Vagina (tissue), 2 donors: ENCODE measurements at regions not wholly inside any gene's neighbourhood (a gene's known extent, or its start where the extent isn't known, plus 50 kb on each side); places are given as distances from the start of the nearest gene placed in this dataset.

Experiments
- DNase-seq, 2 donors: peaks; one replicate each; pipeline ENCODE4 v3.0.0-alpha.2; 2017; ENCODE audit errors: extremely low spot score in 2 of 2
- H3K27ac ChIP-seq: fragments of 200-600 bp; sonication (generic); one replicate; pipeline ENCODE4 v1.5.1; 2019
- H3K27me3 ChIP-seq: fragments of 200-600 bp; sonication (generic); one replicate; pipeline ENCODE4 v1.5.1; 2019
- H3K36me3 ChIP-seq, 2 donors: fragments of 200-600 bp; sonication (generic); one replicate each; pipeline ENCODE4 v1.5.1; 2017 to 2019
- H3K4me1 ChIP-seq: fragments of 200-600 bp; sonication (generic); one replicate; pipeline ENCODE4 v1.5.1; 2019
- H3K4me3 ChIP-seq, 2 donors: fragments of 200-600 bp; sonication (generic); 1 replicate in 1 of 2; 2 replicates in 1 of 2; pipeline ENCODE4 v1.5.1; 2016 to 2019
- H3K9me3 ChIP-seq: fragments of 200-600 bp; sonication (generic); one replicate; pipeline ENCODE4 v1.5.1; 2019
- POLR2A ChIP-seq, 2 donors: fragments of 450-650 bp; IDR thresholded peaks; one replicate each; pipeline ENCODE4 v1.6.1; 2017; ENCODE audit warnings: antibody characterized with exemption in 2 of 2, mild to moderate bottlenecking in 2 of 2, moderate library complexity in 2 of 2
- POLR2AphosphoS5 ChIP-seq, 2 donors: sonication (generic); formaldehyde crosslinking; IDR thresholded peaks; one replicate each; pipeline ENCODE4 v1.9.0; 2017; ENCODE audit warnings: antibody characterized with exemption in 2 of 2, mild to moderate bottlenecking in 2 of 2, low read depth in 1 of 2; ENCODE audit not compliant: insufficient read depth in 1 of 2
- intact Hi-C: fragments of 100-400 bp; cut with DNase I; formaldehyde crosslinking; loops from one replicate; pipeline ENCODE4 v1.15.1; 2023
- TF ChIP-seq, protein P1 (sequence below), 3 experiments: fragments of 450-650 bp in 2 of 3; fragments of 200-600 bp in 1 of 3; sonication (generic) in 1 of 3; IDR thresholded peaks; one replicate each; pipeline ENCODE4 v1.5.1; 2017 to 2019; ENCODE audit warnings: antibody characterized with exemption in 3 of 3, mild to moderate bottlenecking in 2 of 3, moderate library complexity in 2 of 3

- DNase-seq: no peak
- no peaks in the 10 kb centered on the region for H3K4me1 ChIP-seq
- H3K36me3 ChIP-seq: no peaks in the 10 kb centered on the region
- H3K27ac ChIP-seq: no peak overlapping the region
- H3K4me3 ChIP-seq: no peak overlapping the region
- no peaks in the 10 kb centered on the region for H3K27me3 ChIP-seq
- intact Hi-C loops: no loop called here
- H3K9me3 ChIP-seq: no peaks in the 10 kb centered on the region
- TF ChIP-seq, protein P1, sequence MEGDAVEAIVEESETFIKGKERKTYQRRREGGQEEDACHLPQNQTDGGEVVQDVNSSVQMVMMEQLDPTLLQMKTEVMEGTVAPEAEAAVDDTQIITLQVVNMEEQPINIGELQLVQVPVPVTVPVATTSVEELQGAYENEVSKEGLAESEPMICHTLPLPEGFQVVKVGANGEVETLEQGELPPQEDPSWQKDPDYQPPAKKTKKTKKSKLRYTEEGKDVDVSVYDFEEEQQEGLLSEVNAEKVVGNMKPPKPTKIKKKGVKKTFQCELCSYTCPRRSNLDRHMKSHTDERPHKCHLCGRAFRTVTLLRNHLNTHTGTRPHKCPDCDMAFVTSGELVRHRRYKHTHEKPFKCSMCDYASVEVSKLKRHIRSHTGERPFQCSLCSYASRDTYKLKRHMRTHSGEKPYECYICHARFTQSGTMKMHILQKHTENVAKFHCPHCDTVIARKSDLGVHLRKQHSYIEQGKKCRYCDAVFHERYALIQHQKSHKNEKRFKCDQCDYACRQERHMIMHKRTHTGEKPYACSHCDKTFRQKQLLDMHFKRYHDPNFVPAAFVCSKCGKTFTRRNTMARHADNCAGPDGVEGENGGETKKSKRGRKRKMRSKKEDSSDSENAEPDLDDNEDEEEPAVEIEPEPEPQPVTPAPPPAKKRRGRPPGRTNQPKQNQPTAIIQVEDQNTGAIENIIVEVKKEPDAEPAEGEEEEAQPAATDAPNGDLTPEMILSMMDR (IDR thresholded peaks at IDR 0.05): no peak
These were observed 247.1 kb downstream of the BCL11B start for GRCh38 chr14:99024926-99025325.

DNA sequence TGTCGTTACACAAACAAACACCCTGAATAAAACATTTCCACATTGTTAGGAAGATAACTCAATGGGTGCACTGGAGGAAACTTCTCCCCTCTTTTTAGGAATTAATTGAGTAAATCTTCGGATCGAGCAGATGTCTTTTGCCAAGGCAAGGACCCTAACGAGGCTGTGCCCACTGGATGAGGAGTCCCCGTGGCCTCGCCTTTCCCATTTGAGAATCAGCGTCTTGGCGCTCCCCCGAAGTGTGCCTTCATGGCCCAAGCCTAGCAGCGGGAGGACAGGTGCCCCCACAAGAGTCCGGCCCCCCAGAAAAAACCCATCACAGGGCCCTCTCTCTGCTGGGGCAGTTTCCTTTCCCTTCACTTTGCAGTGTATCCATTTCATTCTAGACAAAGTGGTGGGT, 246.6 kb downstream of the BCL11B start:
- no peak overlapping the region for H3K4me3 ChIP-seq
- no peak overlapping the region for H3K27ac ChIP-seq
- H3K4me1 ChIP-seq: no peaks in the 10 kb centered on the region
- no peak for DNase-seq
- intact Hi-C loops: no loop called here
- no peaks in the 10 kb centered on the region for H3K36me3 ChIP-seq
- no peaks in the 10 kb centered on the region for H3K27me3 ChIP-seq
- no peak for TF ChIP-seq POLR2AphosphoS5 (IDR thresholded peaks at IDR 0.05; ENCODE audit: insufficient read depth in 1 of 2, low read depth in 1 of 2)
- TF ChIP-seq, protein P1 (IDR thresholded peaks at IDR 0.05): no peak
- no peak for TF ChIP-seq POLR2A (IDR thresholded peaks at IDR 0.05)
- no peaks in the 10 kb centered on the region for H3K9me3 ChIP-seq

DNA sequence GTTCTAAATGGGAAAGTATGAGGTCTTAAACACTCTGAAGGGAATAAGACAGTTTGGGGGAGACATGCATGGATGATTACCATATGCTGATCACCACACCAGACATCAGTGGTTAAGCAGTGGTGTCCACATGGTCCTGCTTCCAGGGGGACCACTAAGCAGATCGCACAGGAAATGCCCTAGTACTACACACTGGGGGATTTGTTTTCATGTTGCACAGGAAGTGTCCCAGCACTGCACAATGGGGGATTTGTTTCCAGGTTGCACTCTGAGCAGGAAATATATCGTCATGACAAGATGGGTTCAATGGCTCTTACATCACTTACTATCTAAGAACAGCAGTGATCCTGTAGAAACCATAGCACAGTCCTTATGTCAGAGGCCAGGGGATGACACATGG, 245.5 kb downstream of the BCL11B start:
- intact Hi-C loops: no loop called here
- no peaks in the 10 kb centered on the region for H3K9me3 ChIP-seq
- H3K36me3 ChIP-seq: no peaks in the 10 kb centered on the region
- no peaks in the 10 kb centered on the region for H3K4me1 ChIP-seq
- TF ChIP-seq POLR2A (IDR thresholded peaks at IDR 0.05): no peak
- TF ChIP-seq, protein P1 (IDR thresholded peaks at IDR 0.05): no peak
- TF ChIP-seq POLR2AphosphoS5 (IDR thresholded peaks at IDR 0.05; ENCODE audit: insufficient read depth in 1 of 2, low read depth in 1 of 2): no peak
- DNase-seq: no peak
- H3K27ac ChIP-seq: no peak overlapping the region
- no peaks in the 10 kb centered on the region for H3K27me3 ChIP-seq
- H3K4me3 ChIP-seq: no peak overlapping the region

DNA sequence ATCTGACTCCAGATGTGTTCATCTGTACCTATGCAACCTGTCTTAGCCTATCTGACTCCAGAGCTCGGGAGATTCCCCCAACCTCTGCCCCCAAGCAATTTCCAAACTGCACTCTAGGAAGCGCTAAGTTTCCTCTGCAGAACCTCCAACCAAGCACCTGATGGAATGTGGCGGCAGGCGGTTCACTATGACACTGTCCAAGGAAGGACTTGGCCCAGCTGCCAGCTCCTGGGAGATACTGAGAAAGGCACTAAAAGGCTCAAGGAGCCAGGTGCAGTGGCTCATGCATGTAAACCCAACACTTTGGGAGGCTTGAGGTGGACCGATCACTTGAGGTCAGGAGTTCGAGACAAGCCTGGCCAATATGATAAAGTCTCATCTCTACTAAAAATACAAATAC, 244.0 kb downstream of the BCL11B start:
- no peak overlapping the region for H3K4me3 ChIP-seq
- TF ChIP-seq, protein P1 (IDR thresholded peaks at IDR 0.05): no peak
- no peaks in the 10 kb centered on the region for H3K36me3 ChIP-seq
- H3K27me3 ChIP-seq: no peaks in the 10 kb centered on the region
- intact Hi-C loops: no loop called here
- no peaks in the 10 kb centered on the region for H3K9me3 ChIP-seq
- H3K4me1 ChIP-seq: no peaks in the 10 kb centered on the region
- no peak overlapping the region for H3K27ac ChIP-seq
- no peak for DNase-seq

- intact Hi-C loops: no loop called here
- no peaks in the 10 kb centered on the region for H3K4me1 ChIP-seq
- H3K9me3 ChIP-seq: no peaks in the 10 kb centered on the region
- DNase-seq: no peak
- H3K4me3 ChIP-seq: no peak overlapping the region
- no peaks in the 10 kb centered on the region for H3K36me3 ChIP-seq
- no peaks in the 10 kb centered on the region for H3K27me3 ChIP-seq
- no peak for TF ChIP-seq POLR2AphosphoS5 (IDR thresholded peaks at IDR 0.05; ENCODE audit: insufficient read depth in 1 of 2, low read depth in 1 of 2)
- no peak for TF ChIP-seq POLR2A (IDR thresholded peaks at IDR 0.05)
- TF ChIP-seq, protein P1 (IDR thresholded peaks at IDR 0.05): no peak
- H3K27ac ChIP-seq: no peak overlapping the region
These were observed 243.5 kb downstream of the BCL11B start for GRCh38 chr14:99028521-99028920.
